RKO (cell line): ENCODE measurements at regions not wholly inside any gene's neighbourhood (a gene's known extent, or its start where the extent isn't known, plus 50 kb on each side); places are given as distances from the start of the nearest gene placed in this dataset.

Experiments
- DNase-seq: peaks from one replicate; pipeline ENCODE4 v3.0.0-alpha.2; 2016; ENCODE audit warnings: low spot score

DNA sequence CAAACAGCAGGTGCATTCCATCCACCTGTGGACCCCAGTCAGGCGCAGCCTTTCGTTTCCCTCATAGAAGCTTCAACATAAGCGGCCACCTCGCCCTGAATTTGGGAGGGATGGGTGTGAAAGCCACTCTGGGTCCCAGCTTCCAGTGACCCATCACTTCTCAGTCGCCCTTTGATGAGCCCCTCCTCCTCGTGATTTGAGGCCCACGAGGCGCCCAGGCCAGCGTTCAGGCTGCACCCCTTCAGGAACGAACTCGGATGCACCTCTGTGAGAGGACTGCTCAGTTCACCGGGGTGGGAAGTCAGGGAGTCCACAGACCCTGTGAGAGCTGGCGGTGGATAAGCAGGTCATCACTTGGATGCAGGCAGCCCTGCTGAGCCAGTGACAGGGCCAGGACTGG, 1118.2 kb downstream of the BRD1 start:
- DNase-seq, result no peak

- no peak for DNase-seq
Measured at GRCh38 chr22:48708558-48709245, 1119.0 kb downstream of the BRD1 start.

- DNase-seq, result no peak
Measured at GRCh38 chr22:48707763-48708557, 1119.7 kb downstream of the BRD1 start.

DNA sequence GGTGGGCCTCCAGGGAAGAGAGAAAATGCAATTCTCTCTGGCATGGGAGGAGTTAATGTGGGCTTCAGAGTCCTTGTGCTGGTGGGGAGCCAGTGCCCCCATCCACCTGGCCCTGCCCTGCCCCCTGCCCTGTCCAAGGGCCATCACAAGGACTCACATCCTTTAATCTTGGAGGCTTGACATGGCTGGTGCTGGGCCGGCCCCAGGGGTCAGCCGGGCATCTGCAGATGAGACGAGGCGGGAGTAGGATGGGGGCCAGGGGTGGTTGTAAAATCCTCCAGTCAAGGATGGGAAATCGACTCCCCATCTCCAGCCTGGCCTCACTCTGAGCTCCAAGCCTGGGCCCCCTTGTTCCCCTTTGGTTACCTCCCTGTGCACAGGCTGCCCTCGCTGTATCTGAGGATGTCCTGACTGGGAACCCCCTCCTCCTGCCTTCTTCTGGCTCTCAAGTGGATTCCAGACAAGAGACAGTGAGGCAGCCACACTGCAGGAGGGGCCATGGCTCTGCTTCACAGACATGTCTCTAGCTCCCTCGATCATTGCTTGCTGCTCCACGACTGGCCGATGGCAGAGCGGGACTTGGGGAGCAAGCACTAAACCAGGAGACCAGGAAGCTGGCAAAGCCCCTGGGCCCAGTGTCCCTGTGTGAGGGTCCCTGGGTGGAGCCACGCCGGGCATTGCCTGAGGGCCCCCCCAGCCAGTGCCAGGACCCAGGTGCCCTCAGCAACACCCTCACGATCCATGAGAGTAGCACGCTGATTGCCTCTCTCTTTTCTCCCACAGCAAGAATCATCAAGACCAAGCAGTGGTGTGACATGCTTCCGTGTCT, 1120.5 kb downstream of the BRD1 start:
- no peak for DNase-seq

- no peak for DNase-seq
Measured at GRCh38 chr22:48705917-48706605, 1121.6 kb downstream of the BRD1 start.

DNA sequence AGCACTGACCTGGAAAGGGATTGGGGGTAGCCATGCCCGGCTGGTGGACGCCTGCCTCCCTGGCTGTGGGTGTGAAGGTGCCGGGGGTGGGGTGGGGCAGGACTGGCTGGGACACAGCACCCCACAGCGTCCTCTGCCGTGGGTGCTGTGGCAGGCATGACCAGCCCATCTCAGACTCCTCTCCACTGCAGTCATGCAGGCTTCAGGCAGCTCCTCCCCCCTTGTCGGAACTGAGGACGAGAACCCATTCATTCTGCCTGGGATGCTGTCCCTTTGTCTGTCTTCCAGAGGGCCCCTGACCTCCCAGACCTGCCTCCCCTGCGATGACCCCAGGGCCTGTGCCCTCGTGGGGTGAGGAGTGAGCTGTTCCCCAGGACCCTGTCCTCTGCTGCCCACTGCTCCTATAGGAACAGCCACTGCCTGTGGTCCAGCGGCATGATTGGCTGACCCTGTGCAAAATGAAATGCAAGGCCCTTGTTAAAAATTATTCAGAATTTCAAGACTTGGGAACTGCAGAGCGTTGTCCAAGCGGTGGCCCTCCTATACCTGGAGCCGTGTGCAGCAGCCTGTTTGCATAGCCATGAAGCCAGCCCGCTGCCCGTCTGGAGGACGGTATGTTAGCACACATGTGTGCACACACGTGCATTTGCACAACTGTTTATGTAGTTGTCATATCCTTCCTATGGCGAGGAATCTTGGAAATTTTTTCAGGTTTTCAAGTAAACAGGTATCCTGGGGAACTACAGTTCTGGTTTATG, 1122.3 kb downstream of the BRD1 start:
- DNase-seq, result no peak

GRCh38 chr22:48704335-48704734, 1123.3 kb downstream of the BRD1 start:
- DNase-seq, result no peak

GRCh38 chr22:48703265-48703941, 1124.3 kb downstream of the BRD1 start:
- DNase-seq, result no peak

- no peak for DNase-seq
Measured at GRCh38 chr22:48702573-48703264, 1125.0 kb downstream of the BRD1 start.

GRCh38 chr22:48701296-48702030, 1126.2 kb downstream of the BRD1 start:
- no peak for DNase-seq

DNA sequence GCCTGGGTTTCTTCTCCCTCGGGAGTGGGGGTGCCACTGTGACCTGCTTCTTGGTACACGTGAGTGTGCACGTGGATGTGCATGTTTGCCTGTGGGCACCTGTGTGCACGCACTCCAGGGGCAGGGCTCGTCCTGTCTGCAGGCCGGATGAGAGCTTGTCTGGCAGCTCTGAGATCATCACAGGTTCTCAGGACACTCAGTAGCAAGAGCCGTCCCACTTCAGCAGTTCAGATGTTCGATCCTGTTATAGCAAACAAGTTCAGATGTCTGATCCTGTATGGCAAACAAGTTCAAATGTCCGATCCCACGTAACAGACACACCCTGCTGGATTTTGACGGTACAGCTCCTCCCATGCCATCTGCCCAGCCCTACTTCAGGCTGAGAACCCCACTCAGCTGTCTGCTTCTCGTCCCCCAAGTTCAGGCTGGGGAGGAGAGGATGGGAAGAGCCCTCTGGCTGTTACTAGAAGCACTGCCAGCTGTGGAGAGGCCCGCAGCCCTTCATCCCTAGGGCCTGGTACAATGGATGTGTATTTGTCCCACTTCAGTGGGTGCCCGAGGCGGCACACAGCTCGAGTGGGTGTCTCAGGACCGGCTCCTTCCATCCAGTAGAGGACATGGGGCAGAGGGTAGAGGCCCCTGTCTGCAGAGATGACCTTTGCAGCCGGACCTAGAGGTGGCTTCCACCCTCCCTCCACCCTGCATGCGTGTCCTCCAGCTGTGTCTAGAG, 1126.9 kb downstream of the BRD1 start:
- no peak for DNase-seq

GRCh38 chr22:48700180-48700565, 1127.5 kb downstream of the BRD1 start:
- no peak for DNase-seq

DNA sequence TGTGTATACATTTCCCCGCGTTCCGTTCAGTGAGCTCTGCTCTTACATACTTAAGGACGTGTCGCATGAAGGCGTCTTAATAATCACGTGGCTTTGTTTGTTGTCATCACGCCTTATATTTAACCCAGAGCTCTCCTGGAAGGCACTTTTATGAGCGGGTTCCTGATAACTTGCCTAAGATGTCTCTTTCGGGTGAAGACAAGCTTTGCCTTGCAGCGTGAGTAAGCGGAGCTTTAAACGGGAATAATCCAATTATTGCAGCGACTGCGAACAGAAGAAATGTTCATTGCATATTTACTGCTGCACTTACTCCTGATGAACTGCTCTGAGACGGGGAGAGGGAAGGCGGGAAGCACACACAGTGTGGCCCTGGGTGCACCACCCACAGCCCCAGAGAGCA, 1128.2 kb downstream of the BRD1 start:
- DNase-seq, result no peak

- no peak for DNase-seq
Measured at GRCh38 chr22:48698618-48699017, 1129.1 kb downstream of the BRD1 start.

- no peak for DNase-seq
Measured at GRCh38 chr22:48697694-48698276, 1129.9 kb downstream of the BRD1 start.

GRCh38 chr22:48697223-48697622, 1130.5 kb downstream of the BRD1 start:
- DNase-seq, result no peak

DNA sequence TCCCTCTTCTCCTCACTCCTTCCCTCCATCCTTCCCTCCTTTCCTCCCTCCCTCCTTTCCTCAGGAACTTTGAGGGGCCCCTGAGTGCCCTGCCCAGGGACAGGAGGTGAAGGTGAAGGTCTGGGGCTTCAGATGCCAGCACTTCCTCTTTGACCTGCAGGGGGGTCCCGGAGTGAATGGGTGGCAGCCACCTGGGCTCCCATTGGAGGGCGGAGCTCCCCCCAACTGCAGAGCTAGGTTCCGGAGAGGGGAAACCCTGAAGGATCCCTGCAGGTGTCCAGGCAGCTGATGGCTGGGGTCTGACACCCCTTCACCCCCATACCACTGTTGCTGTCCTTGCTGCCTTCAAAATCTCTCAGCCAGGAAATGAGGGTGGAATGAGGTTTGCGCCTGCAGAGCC, 1131.3 kb downstream of the BRD1 start:
- no peak for DNase-seq

DNA sequence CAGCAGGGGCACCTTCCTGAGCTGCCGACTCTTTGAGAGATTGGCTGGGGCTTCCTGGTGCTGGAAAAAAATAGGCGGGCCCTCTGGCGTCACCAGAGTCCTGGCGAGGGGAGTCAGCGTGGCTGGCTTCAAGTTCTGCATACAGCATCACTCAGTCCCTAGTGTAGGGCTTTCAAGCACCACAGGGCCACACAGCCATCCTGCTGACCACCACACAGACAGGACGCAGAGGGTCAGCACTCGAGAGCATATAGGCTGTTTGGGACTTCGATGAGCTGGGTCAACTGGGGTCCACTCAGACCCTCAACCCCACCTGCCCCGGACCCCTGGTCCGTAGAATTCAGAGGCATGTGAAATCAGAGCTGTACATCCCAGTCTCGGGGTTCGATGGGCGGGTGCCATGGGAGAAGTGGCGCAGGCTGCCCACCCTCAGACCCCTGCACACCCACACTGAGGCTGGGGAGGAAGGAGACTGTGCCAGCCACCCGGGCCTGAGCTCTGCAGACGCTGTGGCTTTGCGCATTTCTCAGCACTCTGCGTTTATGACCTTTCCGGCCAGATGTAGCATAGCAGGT, 1131.9 kb downstream of the BRD1 start:
- DNase-seq, result no peak
